Tibial nerve (tissue), 4 donors: ENCODE measurements at regions not wholly inside any gene's neighbourhood (a gene's known extent, or its start where the extent isn't known, plus 50 kb on each side); places are given as distances from the start of the nearest gene placed in this dataset.

Experiments used
- DNase-seq, 2 donors: peaks; one replicate each; pipeline ENCODE4 v3.0.0-alpha.2; 2019; ENCODE audit warnings: low spot score in 2 of 2
- H3K27ac ChIP-seq, 4 donors: fragments of 200-600 bp; sonication (generic) in 3 of 4; one replicate each; pipeline ENCODE4 v1.5.1; 2017 to 2019; ENCODE audit warnings: mild to moderate bottlenecking in 1 of 4
- H3K27me3 ChIP-seq, 2 donors: fragments of 200-600 bp; sonication (generic) in 1 of 2; one replicate each; pipeline versions ENCODE4 v1.5.1 to v1.6.0; 2017 to 2019
- H3K36me3 ChIP-seq, 3 donors: fragments of 200-600 bp; sonication (generic); one replicate each; pipeline ENCODE4 v1.5.1; 2018 to 2019
- H3K4me1 ChIP-seq, 4 donors: fragments of 200-600 bp; sonication (generic) in 3 of 4; one replicate each; pipeline ENCODE4 v1.5.1; 2017 to 2019
- H3K4me3 ChIP-seq, 4 donors: fragments of 200-600 bp; sonication (generic) in 3 of 4; one replicate each; pipeline ENCODE4 v1.5.1; 2017 to 2019; ENCODE audit warnings: mild to moderate bottlenecking in 1 of 4, moderate library complexity in 1 of 4
- H3K9me3 ChIP-seq, 4 donors: fragments of 200-600 bp; sonication (generic) in 3 of 4; one replicate each; pipeline ENCODE4 v1.5.1; 2017 to 2019
- EP300 ChIP-seq, 2 donors: sonication (generic); formaldehyde crosslinking; IDR thresholded peaks; one replicate each; pipeline ENCODE4 v1.6.1; 2017; ENCODE audit warnings: antibody characterized with exemption in 2 of 2, mild to moderate bottlenecking in 1 of 2
- POLR2A ChIP-seq, 2 donors: fragments of 450-650 bp; IDR thresholded peaks; one replicate each; pipeline ENCODE4 v1.6.1; 2017; ENCODE audit warnings: antibody characterized with exemption in 2 of 2, mild to moderate bottlenecking in 2 of 2, moderate library complexity in 2 of 2
- WGBS, 2 donors: methylation state at CpG; one replicate each; pipeline ENCODE4 v1.1.5; 2018; 5-methylcytosine and 5-hydroxymethylcytosine counted together
- TF ChIP-seq, protein P1 (sequence below), 5 experiments: fragments of 200-600 bp in 3 of 5; fragments of 450-650 bp in 2 of 5; sonication (generic) in 3 of 5; IDR thresholded peaks; one replicate each; pipeline ENCODE4 v1.5.1; 2016 to 2019; ENCODE audit warnings: antibody characterized with exemption in 5 of 5, mild to moderate bottlenecking in 3 of 5, moderate library complexity in 2 of 5

DNA sequence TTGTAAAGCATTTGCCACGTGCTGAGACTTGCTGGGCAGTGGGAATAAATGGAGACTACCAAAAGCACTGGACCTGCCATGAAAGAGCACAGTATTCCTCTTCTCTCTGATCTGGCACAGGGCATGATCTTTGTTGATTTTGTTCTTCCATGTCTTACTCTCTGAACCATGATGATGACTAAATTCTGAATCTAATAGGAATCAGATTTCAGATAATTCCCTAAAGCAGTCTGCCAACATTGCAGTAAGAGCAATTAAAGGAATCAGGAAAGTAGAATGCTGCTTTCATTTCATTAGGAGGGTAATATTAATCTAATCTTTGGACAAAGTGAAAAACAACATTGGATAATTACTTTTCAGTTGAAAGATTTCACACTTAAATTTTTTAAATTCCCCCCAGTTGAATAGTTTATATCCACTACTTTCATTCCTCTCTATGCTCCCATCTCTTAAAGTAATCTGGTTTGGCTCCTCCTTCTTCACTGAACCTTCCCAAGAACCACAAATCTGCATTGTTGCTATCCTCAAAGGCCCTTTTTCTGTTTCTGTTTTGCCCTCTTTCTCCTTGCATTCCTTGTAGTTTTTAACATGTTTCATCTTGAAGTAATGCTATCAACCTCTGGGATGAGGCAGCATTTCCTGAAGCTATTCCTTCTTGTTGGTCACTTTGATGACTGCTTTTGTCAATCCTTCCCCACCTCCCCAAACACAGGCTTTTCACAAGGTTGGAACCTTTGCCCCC, 243.2 kb upstream of the TENT5A start:
- WGBS, 2 donors: 32 to 34% methylated on average over 1 of the region's 1 CpG
- TF ChIP-seq, protein P1, sequence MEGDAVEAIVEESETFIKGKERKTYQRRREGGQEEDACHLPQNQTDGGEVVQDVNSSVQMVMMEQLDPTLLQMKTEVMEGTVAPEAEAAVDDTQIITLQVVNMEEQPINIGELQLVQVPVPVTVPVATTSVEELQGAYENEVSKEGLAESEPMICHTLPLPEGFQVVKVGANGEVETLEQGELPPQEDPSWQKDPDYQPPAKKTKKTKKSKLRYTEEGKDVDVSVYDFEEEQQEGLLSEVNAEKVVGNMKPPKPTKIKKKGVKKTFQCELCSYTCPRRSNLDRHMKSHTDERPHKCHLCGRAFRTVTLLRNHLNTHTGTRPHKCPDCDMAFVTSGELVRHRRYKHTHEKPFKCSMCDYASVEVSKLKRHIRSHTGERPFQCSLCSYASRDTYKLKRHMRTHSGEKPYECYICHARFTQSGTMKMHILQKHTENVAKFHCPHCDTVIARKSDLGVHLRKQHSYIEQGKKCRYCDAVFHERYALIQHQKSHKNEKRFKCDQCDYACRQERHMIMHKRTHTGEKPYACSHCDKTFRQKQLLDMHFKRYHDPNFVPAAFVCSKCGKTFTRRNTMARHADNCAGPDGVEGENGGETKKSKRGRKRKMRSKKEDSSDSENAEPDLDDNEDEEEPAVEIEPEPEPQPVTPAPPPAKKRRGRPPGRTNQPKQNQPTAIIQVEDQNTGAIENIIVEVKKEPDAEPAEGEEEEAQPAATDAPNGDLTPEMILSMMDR (IDR thresholded peaks at IDR 0.05): no peak
- no peak for TF ChIP-seq EP300 (IDR thresholded peaks at IDR 0.05)
- no peak for TF ChIP-seq POLR2A (IDR thresholded peaks at IDR 0.05)

GRCh38 chr6:81988871-81989270, 236.4 kb upstream of the TENT5A start:
- no peaks in the 10 kb centered on the region for H3K27me3 ChIP-seq
- DNase-seq: no peak
- no peaks in the 10 kb centered on the region for H3K36me3 ChIP-seq
- no peak overlapping the region for H3K4me3 ChIP-seq
- no peak overlapping the region for H3K27ac ChIP-seq
- 87 to 92% methylated on average over 3 of the region's 3 CpGs for WGBS, 2 donors
- no peak for TF ChIP-seq EP300 (IDR thresholded peaks at IDR 0.05)
- no peak for TF ChIP-seq POLR2A (IDR thresholded peaks at IDR 0.05)
- TF ChIP-seq, protein P1 (IDR thresholded peaks at IDR 0.05): no peak
- H3K9me3 ChIP-seq: no peaks in the 10 kb centered on the region
- no peaks in the 10 kb centered on the region for H3K4me1 ChIP-seq

More for the DNA sequence above, 243.2 kb upstream of the TENT5A start:
- no peaks in the 10 kb centered on the region for H3K27me3 ChIP-seq
- DNase-seq: no peak
- H3K27ac ChIP-seq: peak overlapping the region in 2 of 4 donors; percentile 36 to 63
- peaks cover 0 to 20% (median 7%) of the 10 kb centered on the region in 4 donors for H3K4me1 ChIP-seq
- no peak overlapping the region for H3K4me3 ChIP-seq
- H3K9me3 ChIP-seq: no peaks in the 10 kb centered on the region
- H3K36me3 ChIP-seq: no peaks in the 10 kb centered on the region

DNA sequence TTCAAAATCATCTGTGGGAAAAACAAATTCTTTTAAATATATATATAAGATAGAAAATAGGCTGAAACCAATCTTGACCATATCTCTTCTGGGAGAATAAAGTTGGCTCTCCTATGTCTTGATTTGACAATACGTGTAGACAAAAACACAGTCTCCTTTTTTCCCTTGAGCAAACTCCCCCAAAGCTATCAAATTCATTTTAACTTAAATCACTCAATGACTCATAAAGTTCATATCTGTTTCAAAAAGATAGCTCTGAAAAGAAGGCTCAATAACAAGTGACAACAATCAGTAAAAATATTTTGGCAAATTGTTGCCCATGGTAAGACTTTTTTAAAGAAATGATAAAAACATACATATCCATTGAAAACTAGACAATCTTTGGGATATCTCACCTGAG, 236.0 kb upstream of the TENT5A start:
- DNase-seq: no peak
- Histone ChIP-seq H3K36me3 (no peaks in the 10 kb centered on the region), H3K4me3 (no peak overlapping the region), H3K27ac (no peak overlapping the region), H3K9me3 (no peaks in the 10 kb centered on the region), H3K27me3 (no peaks in the 10 kb centered on the region), H3K4me1 (no peaks in the 10 kb centered on the region)
- WGBS, 2 donors: 66 to 69% methylated on average over 1 of the region's 1 CpG
- TF ChIP-seq EP300 (IDR thresholded peaks at IDR 0.05) (no peak), POLR2A (IDR thresholded peaks at IDR 0.05) (no peak)
- TF ChIP-seq, protein P1 (IDR thresholded peaks at IDR 0.05): no peak

DNA sequence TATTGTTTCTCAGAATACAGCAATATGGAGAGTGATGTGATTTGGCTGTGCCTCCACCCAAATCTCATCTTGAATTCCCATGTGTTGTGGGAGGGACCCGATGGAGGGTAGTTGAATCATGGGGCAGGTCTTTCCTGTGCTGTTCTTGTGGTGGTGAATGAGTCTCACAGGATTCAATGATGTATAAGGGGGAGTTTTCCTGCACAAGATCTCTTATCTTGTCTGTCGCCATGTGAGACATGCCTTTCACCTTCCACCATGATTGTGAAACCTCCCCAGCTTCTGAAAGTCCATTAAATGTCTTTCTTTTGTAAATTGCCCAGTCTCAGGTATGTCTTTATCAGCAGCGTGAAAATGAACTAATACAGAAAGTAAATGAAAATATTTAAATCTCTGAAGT, 234.8 kb upstream of the TENT5A start:
- Histone ChIP-seq H3K4me1 (no peaks in the 10 kb centered on the region), H3K36me3 (no peaks in the 10 kb centered on the region), H3K4me3 (no peak overlapping the region), H3K27ac (no peak overlapping the region), H3K9me3 (no peaks in the 10 kb centered on the region), H3K27me3 (no peaks in the 10 kb centered on the region)
- DNase-seq: no peak
- no peak for TF ChIP-seq EP300 (IDR thresholded peaks at IDR 0.05)
- TF ChIP-seq POLR2A (IDR thresholded peaks at IDR 0.05): no peak
- TF ChIP-seq, protein P1 (IDR thresholded peaks at IDR 0.05): no peak
- 87 to 96% methylated on average over 3 of the region's 3 CpGs for WGBS, 2 donors

- H3K4me1 ChIP-seq: peaks cover 0 to 6% (median 0%) of the 10 kb centered on the region in 4 donors
- DNase-seq: no peak
- no peaks in the 10 kb centered on the region for H3K36me3 ChIP-seq
- TF ChIP-seq POLR2A (IDR thresholded peaks at IDR 0.05) (no peak), EP300 (IDR thresholded peaks at IDR 0.05) (no peak)
- TF ChIP-seq, protein P1 (IDR thresholded peaks at IDR 0.05): no peak
- 87 to 89% methylated on average over 1 of the region's 1 CpG for WGBS, 2 donors
- H3K27ac ChIP-seq: no peak overlapping the region
- H3K27me3 ChIP-seq: no peaks in the 10 kb centered on the region
- no peak overlapping the region for H3K4me3 ChIP-seq
- H3K9me3 ChIP-seq: no peaks in the 10 kb centered on the region
These were observed 232.7 kb upstream of the TENT5A start for GRCh38 chr6:81985191-81985590.
